Skeletal muscle tissue (tissue), 3 donors: ENCODE measurements at regions not wholly inside any gene's neighbourhood (a gene's known extent, or its start where the extent isn't known, plus 50 kb on each side); places are given as distances from the start of the nearest gene placed in this dataset.

Experiments used
- H3K27ac ChIP-seq: one replicate; pipeline ENCODE4 v1.7.0; 2013; ENCODE audit warnings: mild to moderate bottlenecking, low read depth, low read length, inconsistent platforms
- H3K27me3 ChIP-seq, 3 donors: one replicate each; pipeline ENCODE4 v1.7.0; 2013; ENCODE audit warnings: low read length in 3 of 3; ENCODE audit not compliant: control insufficient read depth in 3 of 3, insufficient read depth in 3 of 3
- H3K36me3 ChIP-seq, 3 donors: one replicate each; pipeline ENCODE4 v1.7.0; 2013; ENCODE audit warnings: low read length in 3 of 3; ENCODE audit not compliant: control insufficient read depth in 3 of 3, insufficient read depth in 3 of 3
- H3K4me1 ChIP-seq, 3 donors: one replicate each; pipeline ENCODE4 v1.7.0; 2013; ENCODE audit warnings: low read length in 3 of 3, mild to moderate bottlenecking in 3 of 3; ENCODE audit not compliant: control insufficient read depth in 3 of 3, insufficient read depth in 3 of 3
- H3K4me3 ChIP-seq, 3 donors: one replicate each; pipeline ENCODE4 v1.7.0; 2013; ENCODE audit warnings: low read length in 3 of 3
- H3K9ac ChIP-seq, 3 donors: one replicate each; pipeline ENCODE4 v1.7.0; 2013; ENCODE audit warnings: low read length in 3 of 3, mild to moderate bottlenecking in 3 of 3, moderate library complexity in 2 of 3, low read depth in 1 of 3
- H3K9me3 ChIP-seq, 3 donors: one replicate each; pipeline ENCODE4 v1.7.0; 2013; ENCODE audit warnings: low read length in 3 of 3; ENCODE audit not compliant: control insufficient read depth in 3 of 3
- donor health status: Osteomylitis.

- no peak overlapping the region for H3K27ac ChIP-seq
- no peak overlapping the region for H3K9ac ChIP-seq
- peaks cover 0 to 10% (median 0%) of the 10 kb centered on the region in 3 donors for H3K27me3 ChIP-seq
- no peaks in the 10 kb centered on the region for H3K36me3 ChIP-seq
- H3K9me3 ChIP-seq = no peaks in the 10 kb centered on the region
- H3K4me1 ChIP-seq = peaks cover 2 to 17% (median 14%) of the 10 kb centered on the region in 3 donors
- no peak overlapping the region for H3K4me3 ChIP-seq
These were observed 294.4 kb upstream of the SIX2 start for GRCh38 chr2:45303417-45304202.

- peaks cover 0 to 10% (median 0%) of the 10 kb centered on the region in 3 donors for H3K27me3 ChIP-seq
- H3K9me3 ChIP-seq = no peaks in the 10 kb centered on the region
- H3K36me3 ChIP-seq = no peaks in the 10 kb centered on the region
- no peak overlapping the region for H3K4me3 ChIP-seq
- H3K9ac ChIP-seq = no peak overlapping the region
- H3K27ac ChIP-seq = no peak overlapping the region
- H3K4me1 ChIP-seq = peaks cover 2 to 17% (median 14%) of the 10 kb centered on the region in 3 donors
These were observed 292.3 kb upstream of the SIX2 start for GRCh38 chr2:45301307-45302277.

GRCh38 chr2:45300026-45300750 lies 290.9 kb upstream of the SIX2 start:
- H3K4me3 ChIP-seq = no peak overlapping the region
- H3K27me3 ChIP-seq = peaks cover 0 to 10% (median 0%) of the 10 kb centered on the region in 3 donors
- peaks cover 2 to 17% (median 14%) of the 10 kb centered on the region in 3 donors for H3K4me1 ChIP-seq
- no peak overlapping the region for H3K9ac ChIP-seq
- H3K27ac ChIP-seq = no peak overlapping the region
- no peaks in the 10 kb centered on the region for H3K36me3 ChIP-seq
- H3K9me3 ChIP-seq = no peaks in the 10 kb centered on the region

- Histone ChIP-seq H3K36me3 (no peaks in the 10 kb centered on the region), H3K4me1 (peaks cover 2 to 17% (median 14%) of the 10 kb centered on the region in 3 donors), H3K27me3 (peaks cover 0 to 6% (median 0%) of the 10 kb centered on the region in 3 donors), H3K9me3 (no peaks in the 10 kb centered on the region), H3K27ac (no peak overlapping the region), H3K4me3 (no peak overlapping the region), H3K9ac (no peak overlapping the region)
These were observed 290.1 kb upstream of the SIX2 start for GRCh38 chr2:45299361-45299760.

- Histone ChIP-seq H3K4me1 (no peaks in the 10 kb centered on the region), H3K27me3 (no peaks in the 10 kb centered on the region), H3K9ac (no peak overlapping the region), H3K27ac (no peak overlapping the region), H3K36me3 (no peaks in the 10 kb centered on the region), H3K9me3 (no peaks in the 10 kb centered on the region), H3K4me3 (no peak overlapping the region)
These were observed 283.9 kb upstream of the SIX2 start for GRCh38 chr2:45293182-45293581.

GRCh38 chr2:45291296-45291701 lies 282.0 kb upstream of the SIX2 start:
- Histone ChIP-seq H3K4me3 (no peak overlapping the region), H3K27me3 (no peaks in the 10 kb centered on the region), H3K4me1 (no peaks in the 10 kb centered on the region), H3K36me3 (no peaks in the 10 kb centered on the region), H3K9ac (no peak overlapping the region), H3K9me3 (no peaks in the 10 kb centered on the region), H3K27ac (no peak overlapping the region)

- H3K9ac ChIP-seq = no peak overlapping the region
- no peaks in the 10 kb centered on the region for H3K27me3 ChIP-seq
- H3K27ac ChIP-seq = no peak overlapping the region
- H3K36me3 ChIP-seq = no peaks in the 10 kb centered on the region
- H3K9me3 ChIP-seq = no peaks in the 10 kb centered on the region
- H3K4me3 ChIP-seq = no peak overlapping the region
- H3K4me1 ChIP-seq = no peaks in the 10 kb centered on the region
These were observed 280.9 kb upstream of the SIX2 start for GRCh38 chr2:45289997-45290709.

- Histone ChIP-seq H3K9me3 (no peaks in the 10 kb centered on the region), H3K4me3 (no peak overlapping the region), H3K27ac (no peak overlapping the region), H3K4me1 (peaks cover 0 to 7% (median 4%) of the 10 kb centered on the region in 3 donors), H3K36me3 (no peaks in the 10 kb centered on the region), H3K9ac (no peak overlapping the region), H3K27me3 (no peaks in the 10 kb centered on the region)
These were observed 279.5 kb upstream of the SIX2 start for GRCh38 chr2:45288532-45289417.
